Activated naive CD4-positive, alpha-beta T cell treated with anti-CD3 and anti-CD28 coated beads for 36 hours (primary cell): ENCODE measurements at regions not wholly inside any gene's neighbourhood (a gene's known extent, or its start where the extent isn't known, plus 50 kb on each side); places are given as distances from the start of the nearest gene placed in this dataset.
"Not testable (repeated sequence)": the region's sequence is repeated elsewhere in the genome, so short reads cannot be mapped to it uniquely, and the experiment has no call there.

Experiments
- CTCF ChIA-PET: fragments of 350-600 bp; sonication (Branson Sonifier 250); formaldehyde crosslinking; loops from one replicate; lab custom pipeline; 2021; ENCODE audit warnings: antibody characterized with exemption; lab: Charles Lee
- DNase-seq: peaks from one replicate; pipeline ENCODE4 v3.0.0-alpha.2; 2020
- H3K27ac Mint-ChIP-seq: one replicate; pipeline ENCODE4 v1.8.0; 2021; ENCODE audit warnings: mild to moderate bottlenecking, mixed read lengths
- H3K27me3 Mint-ChIP-seq: one replicate; pipeline ENCODE4 v1.8.0; 2021; ENCODE audit warnings: low read depth, mixed read lengths
- H3K36me3 Mint-ChIP-seq: one replicate; pipeline ENCODE4 v1.8.0; 2021; ENCODE audit warnings: low read depth, mixed read lengths
- H3K4me1 Mint-ChIP-seq: one replicate; pipeline ENCODE4 v1.8.0; 2021; ENCODE audit warnings: low read depth, mixed read lengths
- H3K4me3 Mint-ChIP-seq: one replicate; pipeline ENCODE4 v1.8.0; 2021; ENCODE audit warnings: mild to moderate bottlenecking, moderate library complexity, mixed read lengths
- H3K9me3 Mint-ChIP-seq: one replicate; pipeline ENCODE4 v1.8.0; 2021; ENCODE audit warnings: mixed read lengths
- intact Hi-C: fragments of 100-400 bp; cut with micrococcal nuclease; formaldehyde crosslinking; loops from one replicate; pipeline ENCODE4 v1.15.1; 2023

DNA sequence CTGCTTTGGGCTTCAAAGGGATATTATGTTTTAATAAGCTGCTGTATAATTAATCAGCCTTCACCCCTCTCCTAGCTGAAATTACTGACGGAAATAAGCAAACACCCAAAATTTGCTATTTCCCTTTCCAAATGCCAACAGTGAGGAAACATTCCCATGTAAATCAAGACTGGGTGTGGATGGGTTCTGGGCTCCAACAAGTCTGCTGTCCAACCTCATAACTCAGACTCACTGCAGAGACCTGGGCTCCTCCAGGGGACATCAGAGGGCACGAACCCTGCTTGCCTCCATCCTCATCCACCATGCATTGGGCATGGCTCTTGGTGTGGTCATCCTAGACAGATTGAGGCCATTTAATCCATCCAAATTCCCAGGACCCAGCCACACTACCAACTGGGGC lies 173.7 kb downstream of the C1D start:
- intact Hi-C loops = no loop called here
- Mint-ChIP-seq H3K4me1 (no peaks in the 10 kb centered on the region), H3K27me3 (peaks cover under 1% of the 10 kb centered on the region), H3K4me3 (no peak overlapping the region), H3K9me3 (no peaks in the 10 kb centered on the region), H3K36me3 (no peaks in the 10 kb centered on the region), H3K27ac (no peak overlapping the region)
- CTCF ChIA-PET = no interaction called here
- no peak for DNase-seq

GRCh38 chr2:67891642-67892041 lies 171.2 kb downstream of the C1D start:
- CTCF ChIA-PET = no interaction called here
- no peaks in the 10 kb centered on the region for H3K4me1 Mint-ChIP-seq
- no peaks in the 10 kb centered on the region for H3K36me3 Mint-ChIP-seq
- H3K27me3 Mint-ChIP-seq = peaks cover 2% of the 10 kb centered on the region
- DNase-seq = no peak
- no peak overlapping the region for H3K4me3 Mint-ChIP-seq
- intact Hi-C loops = no loop called here
- H3K9me3 Mint-ChIP-seq = no peaks in the 10 kb centered on the region
- H3K27ac Mint-ChIP-seq = no peak overlapping the region

DNA sequence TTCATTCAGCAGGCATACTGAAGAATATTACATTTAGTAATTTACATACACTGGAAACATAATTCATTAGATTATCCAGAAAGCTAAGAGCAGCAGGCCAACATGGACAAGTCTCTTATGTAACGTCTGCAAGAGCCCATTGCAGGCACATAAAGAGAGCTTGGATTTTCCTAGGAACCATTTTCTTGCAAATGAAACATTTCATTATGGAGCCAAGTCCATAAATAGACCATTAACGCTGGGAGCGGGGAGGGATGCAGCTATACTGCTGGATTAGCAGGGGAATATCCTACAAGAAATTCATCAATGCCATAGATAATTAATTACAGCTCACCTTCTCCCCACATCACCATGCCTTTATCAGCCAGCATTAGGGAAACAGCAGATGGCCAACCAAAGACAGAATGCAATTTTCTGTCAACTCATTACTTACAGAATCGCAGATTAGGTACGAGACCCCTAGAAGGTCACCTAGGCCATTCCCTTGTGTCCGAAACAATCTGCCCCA lies 170.4 kb downstream of the C1D start:
- Mint-ChIP-seq H3K4me3 (no peak overlapping the region), H3K27me3 (peaks cover 4% of the 10 kb centered on the region), H3K27ac (no peak overlapping the region), H3K36me3 (no peaks in the 10 kb centered on the region), H3K4me1 (no peaks in the 10 kb centered on the region), H3K9me3 (no peaks in the 10 kb centered on the region)
- intact Hi-C loops = no loop called here
- CTCF ChIA-PET = no interaction called here
- no peak for DNase-seq

DNA sequence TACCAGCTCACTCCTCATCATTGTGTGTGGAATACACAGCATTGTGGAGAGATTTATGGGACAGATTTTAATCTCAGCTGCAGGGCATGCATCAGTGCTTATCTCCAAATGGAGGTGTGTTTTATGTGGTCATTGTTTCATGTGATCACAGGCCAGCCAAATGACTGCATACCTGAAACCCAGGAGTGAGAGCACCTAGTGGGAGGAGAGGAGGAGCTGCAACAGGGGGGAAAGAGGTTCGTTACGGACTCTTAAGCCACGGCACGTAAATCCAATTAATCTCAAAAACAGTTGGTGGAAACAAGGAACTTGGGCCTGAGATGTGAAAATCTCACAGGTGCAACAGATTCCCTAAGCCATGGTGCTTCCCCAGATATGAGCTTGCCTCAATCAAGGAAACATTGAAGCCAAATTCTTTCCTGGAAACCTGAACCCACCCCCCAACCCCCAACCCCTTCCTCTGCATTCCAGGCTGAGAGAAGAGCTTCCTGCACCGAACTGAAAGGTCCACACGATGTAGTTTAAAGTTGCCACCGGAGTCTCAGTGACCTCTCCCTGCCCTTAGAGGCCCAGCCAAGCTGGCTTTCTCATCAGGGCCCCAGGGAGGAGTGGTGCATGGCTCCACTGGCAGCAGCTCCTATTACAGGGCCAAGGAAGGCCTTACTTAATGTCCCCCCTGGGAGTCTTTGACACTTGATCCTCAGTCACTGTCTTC lies 167.4 kb downstream of the C1D start:
- intact Hi-C loops = no loop called here
- CTCF ChIA-PET = no interaction called here
- no peaks in the 10 kb centered on the region for H3K36me3 Mint-ChIP-seq
- H3K27ac Mint-ChIP-seq = no peak overlapping the region
- H3K9me3 Mint-ChIP-seq = no peaks in the 10 kb centered on the region
- peaks cover 9% of the 10 kb centered on the region for H3K27me3 Mint-ChIP-seq
- DNase-seq = no peak
- no peak overlapping the region for H3K4me3 Mint-ChIP-seq
- no peaks in the 10 kb centered on the region for H3K4me1 Mint-ChIP-seq

DNA sequence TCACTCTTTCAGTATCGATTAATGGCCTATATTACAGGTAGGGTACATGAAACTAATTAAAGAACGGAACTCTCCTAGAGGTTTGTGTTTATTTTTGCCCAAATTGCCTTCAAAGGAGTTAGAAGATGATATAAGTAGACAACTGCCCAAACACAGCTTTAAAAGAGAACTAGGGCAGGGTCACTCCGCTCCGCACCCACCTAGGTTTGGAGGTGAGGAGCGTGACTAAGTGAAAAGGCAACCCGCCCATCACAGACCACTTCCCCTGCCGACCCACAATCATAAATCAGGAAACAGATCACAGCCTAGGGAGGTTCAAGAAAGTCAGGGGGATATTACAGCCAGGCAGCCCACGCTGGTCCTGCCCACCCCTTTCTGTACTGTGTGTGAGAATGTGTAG lies 166.7 kb downstream of the C1D start:
- Mint-ChIP-seq H3K27me3 (peaks cover 9% of the 10 kb centered on the region), H3K36me3 (no peaks in the 10 kb centered on the region), H3K4me1 (no peaks in the 10 kb centered on the region), H3K9me3 (no peaks in the 10 kb centered on the region), H3K4me3 (no peak overlapping the region), H3K27ac (no peak overlapping the region)
- intact Hi-C loops = no loop called here
- CTCF ChIA-PET = no interaction called here
- no peak for DNase-seq

DNA sequence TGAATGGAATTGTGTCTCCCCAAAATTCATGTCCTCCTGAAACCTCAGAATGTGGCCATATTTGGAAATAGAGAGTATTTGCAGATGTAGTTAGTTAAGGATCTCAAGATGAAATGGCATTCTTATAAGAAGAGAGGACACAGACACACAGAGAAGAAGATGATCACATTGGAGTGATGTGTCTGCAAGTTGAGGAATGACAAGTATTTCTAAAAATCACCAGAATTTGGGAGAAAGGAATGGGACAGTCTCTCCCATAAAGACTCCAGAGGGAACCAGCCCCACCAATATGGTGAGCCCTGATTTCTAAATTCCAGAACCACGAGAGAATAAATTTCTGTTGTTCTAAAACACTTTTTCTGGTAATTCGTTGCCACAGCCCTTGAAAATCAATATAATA lies 166.3 kb downstream of the C1D start:
- H3K9me3 Mint-ChIP-seq = no peaks in the 10 kb centered on the region
- DNase-seq = no peak
- H3K36me3 Mint-ChIP-seq = no peaks in the 10 kb centered on the region
- no peak overlapping the region for H3K4me3 Mint-ChIP-seq
- intact Hi-C loops = no loop called here
- H3K27ac Mint-ChIP-seq = no peak overlapping the region
- H3K4me1 Mint-ChIP-seq = no peaks in the 10 kb centered on the region
- peaks cover 9% of the 10 kb centered on the region for H3K27me3 Mint-ChIP-seq
- CTCF ChIA-PET = interaction anchor here (1.2 kb wide), 1 partner anchor 26 kb away, joined by 5 read pairs; no protein-coding TSS in a partner anchor

DNA sequence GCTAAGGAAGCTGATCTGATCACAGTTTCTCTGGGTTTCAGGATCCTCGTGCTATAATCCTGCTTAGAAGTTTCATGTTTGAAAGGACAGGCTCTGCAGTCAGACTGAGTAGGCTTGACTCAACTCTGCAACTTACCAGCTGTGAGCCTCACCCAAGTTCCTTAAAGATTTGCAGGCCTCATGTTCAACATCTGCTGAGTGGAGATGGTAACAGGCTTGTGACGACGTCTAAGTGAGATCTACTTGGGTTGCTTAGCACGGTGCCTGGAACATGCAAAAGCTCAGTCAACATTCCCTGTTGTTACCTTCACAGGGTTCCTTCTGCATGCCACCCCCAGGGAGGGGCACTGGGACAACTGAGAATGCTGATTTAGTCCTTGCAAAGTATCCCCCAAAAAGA lies 164.2 kb downstream of the C1D start:
- CTCF ChIA-PET = no interaction called here
- H3K27ac Mint-ChIP-seq = no peak overlapping the region
- H3K9me3 Mint-ChIP-seq = no peaks in the 10 kb centered on the region
- no peak overlapping the region for H3K4me3 Mint-ChIP-seq
- no peaks in the 10 kb centered on the region for H3K36me3 Mint-ChIP-seq
- peaks cover 9% of the 10 kb centered on the region for H3K27me3 Mint-ChIP-seq
- intact Hi-C loops = no loop called here
- no peak for DNase-seq
- H3K4me1 Mint-ChIP-seq = no peaks in the 10 kb centered on the region

GRCh38 chr2:67899187-67899586 lies 163.6 kb downstream of the C1D start:
- Mint-ChIP-seq H3K27me3 (peaks cover 7% of the 10 kb centered on the region), H3K4me1 (no peaks in the 10 kb centered on the region), H3K36me3 (no peaks in the 10 kb centered on the region), H3K27ac (no peak overlapping the region), H3K9me3 (no peaks in the 10 kb centered on the region), H3K4me3 (no peak overlapping the region)
- intact Hi-C loops = no loop called here
- CTCF ChIA-PET = no interaction called here
- DNase-seq = no peak

DNA sequence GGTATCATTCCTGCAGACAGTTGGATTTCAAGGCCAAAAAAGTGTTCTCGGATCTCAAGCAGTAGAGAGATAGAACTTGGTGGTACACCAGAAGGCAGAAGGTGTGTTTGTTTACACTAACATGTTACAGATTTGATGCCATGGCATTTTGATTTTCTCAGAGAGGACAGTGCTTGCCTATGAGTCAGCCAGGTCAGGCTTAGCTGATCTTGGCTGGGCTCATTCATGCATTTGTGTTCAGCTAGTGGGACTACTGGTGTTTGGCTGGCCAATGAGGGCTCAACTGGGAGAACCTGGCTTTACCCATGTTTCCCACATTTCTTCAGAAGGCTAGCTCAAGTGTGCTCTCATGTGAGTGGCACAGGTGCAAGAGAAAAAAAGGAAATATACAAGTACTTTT lies 162.0 kb downstream of the C1D start:
- DNase-seq = no peak
- Mint-ChIP-seq H3K9me3 (no peaks in the 10 kb centered on the region), H3K4me3 (no peak overlapping the region), H3K4me1 (no peaks in the 10 kb centered on the region), H3K36me3 (no peaks in the 10 kb centered on the region), H3K27me3 (peaks cover 6% of the 10 kb centered on the region), H3K27ac (no peak overlapping the region)
- intact Hi-C loops = no loop called here
- CTCF ChIA-PET = no interaction called here

DNA sequence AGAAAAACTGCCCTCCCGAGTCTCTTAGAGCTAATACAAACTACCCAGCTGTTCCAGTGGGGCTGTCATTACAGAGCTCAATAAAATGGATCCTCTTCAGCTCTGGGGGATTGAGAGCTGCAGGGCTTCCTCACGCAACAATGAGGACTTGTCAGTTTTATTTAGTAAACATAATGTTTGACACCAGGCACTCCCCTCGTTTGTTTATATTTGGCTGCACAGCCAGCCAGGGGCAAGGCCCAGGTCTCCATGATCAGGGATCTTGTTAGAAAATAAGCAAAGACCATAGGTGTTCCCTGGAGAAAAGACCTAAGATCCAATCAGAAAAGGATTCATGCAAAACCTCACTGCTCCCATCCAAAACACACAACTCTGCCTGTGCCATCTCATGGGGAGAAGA lies 158.2 kb downstream of the C1D start:
- H3K4me3 Mint-ChIP-seq = no peak overlapping the region
- H3K36me3 Mint-ChIP-seq = no peaks in the 10 kb centered on the region
- intact Hi-C loops = no loop called here
- H3K27me3 Mint-ChIP-seq = no peaks in the 10 kb centered on the region
- CTCF ChIA-PET = no interaction called here
- DNase-seq = no peak
- H3K27ac Mint-ChIP-seq = no peak overlapping the region
- no peaks in the 10 kb centered on the region for H3K4me1 Mint-ChIP-seq
- H3K9me3 Mint-ChIP-seq = no peaks in the 10 kb centered on the region

DNA sequence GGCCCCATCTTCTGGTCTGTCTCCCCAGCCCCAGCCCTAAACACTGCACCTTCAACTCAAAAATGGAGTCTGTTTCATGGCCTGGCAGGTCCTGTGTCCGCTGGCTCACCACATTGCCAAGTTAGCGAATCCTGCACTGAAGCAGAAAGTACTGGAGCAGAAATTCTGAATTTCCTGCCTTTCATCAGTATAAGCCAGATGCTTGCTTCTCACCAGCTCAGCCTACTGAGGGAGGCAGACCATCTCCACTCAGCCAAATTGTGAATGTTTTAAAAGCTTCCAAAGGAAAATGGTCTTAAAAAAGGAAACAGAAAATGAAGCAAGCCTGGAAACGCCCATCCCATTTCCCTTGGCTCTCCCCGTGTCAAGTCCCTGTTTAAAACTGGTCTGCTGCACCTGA lies 157.8 kb downstream of the C1D start:
- intact Hi-C loops = no loop called here
- Mint-ChIP-seq H3K27me3 (no peaks in the 10 kb centered on the region), H3K36me3 (no peaks in the 10 kb centered on the region), H3K4me1 (no peaks in the 10 kb centered on the region), H3K4me3 (no peak overlapping the region), H3K9me3 (no peaks in the 10 kb centered on the region), H3K27ac (no peak overlapping the region)
- no peak for DNase-seq
- CTCF ChIA-PET = no interaction called here

GRCh38 chr2:67906547-67906946 lies 156.3 kb downstream of the C1D start:
- H3K27me3 Mint-ChIP-seq, intact Hi-C loops, H3K4me1 Mint-ChIP-seq, H3K9me3 Mint-ChIP-seq, H3K36me3 Mint-ChIP-seq, DNase-seq, H3K4me3 Mint-ChIP-seq, H3K27ac Mint-ChIP-seq: not testable (repeated sequence)
- CTCF ChIA-PET = interaction anchor here (0.6 kb wide), 1 partner anchor 11 kb away, joined by 5 read pairs; no protein-coding TSS in a partner anchor

DNA sequence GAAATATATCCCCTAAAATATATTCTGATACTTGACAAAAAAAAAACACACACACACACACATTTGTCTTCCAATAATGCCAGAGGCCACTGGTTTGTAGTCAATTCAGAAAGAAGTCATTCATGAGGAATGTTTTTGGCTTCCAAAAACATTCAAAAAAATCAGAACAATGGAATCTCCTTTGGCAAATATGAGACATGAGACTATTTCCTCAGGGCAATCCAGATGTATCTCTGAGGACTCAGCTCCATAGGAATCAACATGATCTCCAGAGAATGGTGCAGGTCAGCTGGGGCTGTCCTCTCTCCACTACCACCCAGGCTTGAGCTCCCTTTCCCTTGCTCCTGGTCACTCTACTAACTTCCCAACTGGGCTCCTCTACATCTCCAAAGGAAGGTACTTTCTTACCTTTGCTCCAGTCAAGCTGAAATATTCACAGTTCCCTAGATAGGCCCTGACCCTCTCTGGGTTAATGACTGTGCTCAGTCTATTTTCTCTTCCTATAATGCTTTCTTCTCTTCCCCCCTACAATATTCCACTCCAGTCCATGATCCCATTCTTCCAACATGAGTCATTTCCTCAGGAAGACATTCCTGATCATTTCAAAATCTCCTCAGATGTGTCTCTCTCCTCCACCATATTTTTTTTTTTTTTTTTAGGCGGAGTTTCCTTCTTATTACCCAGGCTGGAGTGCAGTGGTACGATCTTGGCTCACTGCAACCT lies 145.3 kb downstream of the C1D start:
- no peak for DNase-seq
- Mint-ChIP-seq H3K36me3 (no peaks in the 10 kb centered on the region), H3K9me3 (no peaks in the 10 kb centered on the region), H3K4me1 (no peaks in the 10 kb centered on the region), H3K27ac (no peak overlapping the region), H3K4me3 (no peak overlapping the region), H3K27me3 (peaks cover 9% of the 10 kb centered on the region)
- intact Hi-C loops = no loop called here
- CTCF ChIA-PET = interaction anchor here (0.6 kb wide), 1 partner anchor 11 kb away, joined by 5 read pairs; no protein-coding TSS in a partner anchor
